Esophagus muscularis mucosa (tissue), 4 donors: ENCODE measurements at regions not wholly inside any gene's neighbourhood (a gene's known extent, or its start where the extent isn't known, plus 50 kb on each side); places are given as distances from the start of the nearest gene placed in this dataset.

Source experiments
- CTCF ChIP-seq, 3 experiments: fragments of 200-600 bp in 2 of 3; fragments of 450-650 bp in 1 of 3; sonication (generic) in 2 of 3; IDR thresholded peaks; one replicate each; pipeline ENCODE4 v1.5.1; 2017 to 2019; ENCODE audit warnings: antibody characterized with exemption in 3 of 3, mild to moderate bottlenecking in 2 of 3, moderate library complexity in 1 of 3
- EP300 ChIP-seq: sonication (generic); formaldehyde crosslinking; IDR thresholded peaks from one replicate; pipeline ENCODE4 v1.6.1; 2017; ENCODE audit warnings: antibody characterized with exemption
- POLR2AphosphoS5 ChIP-seq, 2 donors: sonication (generic); formaldehyde crosslinking; IDR thresholded peaks; one replicate each; pipeline ENCODE4 v1.6.1; 2017; ENCODE audit warnings: antibody characterized with exemption in 2 of 2

GRCh38 chr2:71812736-71813135, 334.9 kb downstream of the CYP26B1 start:
- TF ChIP-seq POLR2AphosphoS5 (IDR thresholded peaks at IDR 0.05): no peak
- no peak for TF ChIP-seq CTCF (IDR thresholded peaks at IDR 0.05)
- TF ChIP-seq EP300: no peak
